B cell (primary cell): ENCODE measurements at regions not wholly inside any gene's neighbourhood (a gene's known extent, or its start where the extent isn't known, plus 50 kb on each side); places are given as distances from the start of the nearest gene placed in this dataset.
"Not testable (repeated sequence)": the region's sequence is repeated elsewhere in the genome, so short reads cannot be mapped to it uniquely, and the experiment has no call there.

Experiments
- ATAC-seq: fragments of 200-7000 bp; cut with Tn5 transposase; one replicate; pipeline ENCODE4 v1.10.0; 2021; ENCODE audit warnings: low read depth, mild to moderate bottlenecking, moderate number of reproducible peaks, moderate library complexity
- CTCF ChIA-PET: fragments of 350-600 bp; sonication (Branson Sonifier 250); formaldehyde crosslinking; loops from one replicate; lab custom pipeline; 2021; ENCODE audit warnings: antibody characterized with exemption, inconsistent platforms; lab: Charles Lee
- POLR2A ChIA-PET: fragments of 350-600 bp; sonication (Branson Sonifier 250); formaldehyde crosslinking; loops from one replicate; lab custom pipeline; 2021; ENCODE audit warnings: antibody characterized with exemption; lab: Charles Lee
- DNase-seq: peaks from one replicate; pipeline ENCODE4 v3.0.0; 2013
- H2AFZ ChIP-seq: 2 replicates; pipeline ENCODE4 v1.6.1; 2012; ENCODE audit warnings: mild to moderate bottlenecking, low read depth, low read length; ENCODE audit not compliant: insufficient read depth, poor library complexity, severe bottlenecking
- H3K27ac ChIP-seq, 2 donors: 1 replicate in 1 of 2; 2 replicates in 1 of 2; pipeline ENCODE4 v1.5.1; 2012 to 2013; ENCODE audit warnings: low read length in 2 of 2, mild to moderate bottlenecking in 2 of 2, moderate library complexity in 1 of 2
- H3K27me3 ChIP-seq, 4 experiments: fragments of 200-600 bp in 1 of 4; sonication (generic) in 1 of 4; replicated peaks in 1 of 4; 1 replicate in 2 of 4; 2 replicates in 2 of 4; pipeline versions ENCODE4 v1.6.1 to v1.7.0; 2013 to 2016; ENCODE audit warnings: low read length in 3 of 4, mild to moderate bottlenecking in 2 of 4, mixed read lengths in 1 of 4, moderate library complexity in 1 of 4; ENCODE audit not compliant: insufficient read depth in 4 of 4, control insufficient read depth in 3 of 4; ENCODE audit errors: control extremely low read depth in 1 of 4
- H3K36me3 ChIP-seq, 2 experiments: replicated peaks in 1 of 2; 1 replicate in 1 of 2; 2 replicates in 1 of 2; pipeline versions ENCODE4 v1.6.1 to v1.7.1; 2013; ENCODE audit warnings: low read length in 1 of 2; ENCODE audit not compliant: insufficient read depth in 2 of 2, control insufficient read depth in 1 of 2; ENCODE audit errors: control extremely low read depth in 1 of 2, extremely low read depth in 1 of 2
- H3K4me1 ChIP-seq, 2 donors: fragments of 200-600 bp in 1 of 2; sonication (generic) in 1 of 2; 1 replicate in 1 of 2; 2 replicates in 1 of 2; pipeline versions ENCODE4 v1.5.1 to v1.6.1; 2013 to 2017; ENCODE audit warnings: low read length in 2 of 2; ENCODE audit not compliant: control insufficient read depth in 2 of 2, insufficient read depth in 2 of 2
- H3K4me2 ChIP-seq: replicated peaks from 2 replicates; pipeline ENCODE3; 2012; ENCODE audit warnings: mild to moderate bottlenecking, low read depth, low read length; ENCODE audit not compliant: poor library complexity, severe bottlenecking
- H3K4me3 ChIP-seq, 5 experiments: fragments of 200-600 bp in 1 of 5; sonication (generic) in 1 of 5; 1 replicate in 3 of 5; 2 replicates in 2 of 5; pipeline versions ENCODE4 v1.5.1 to v1.7.0; 2011 to 2016; ENCODE audit warnings: low read length in 4 of 5, mild to moderate bottlenecking in 4 of 5, low read depth in 2 of 5, control low read depth in 1 of 5, moderate library complexity in 1 of 5; ENCODE audit not compliant: insufficient read depth in 1 of 5; ENCODE audit errors: control extremely low read depth in 1 of 5, extremely low read depth in 1 of 5
- H3K79me2 ChIP-seq: fragments of 200-600 bp; sonication (generic); one replicate; pipeline ENCODE4 v1.6.0; 2016; ENCODE audit warnings: low read length; ENCODE audit not compliant: control insufficient read depth, insufficient read depth
- H3K9ac ChIP-seq: fragments of 200-600 bp; sonication (generic); 2 replicates; pipeline ENCODE4 v1.6.1; 2017; ENCODE audit warnings: mild to moderate bottlenecking, low read length, moderate library complexity
- H3K9me3 ChIP-seq, 3 donors: one replicate each; pipeline versions ENCODE4 v1.6.1 to v1.7.1; 2013; ENCODE audit warnings: low read length in 2 of 3; ENCODE audit not compliant: control insufficient read depth in 2 of 3, insufficient read depth in 1 of 3; ENCODE audit errors: control extremely low read depth in 1 of 3
- H4K20me1 ChIP-seq: 2 replicates; pipeline ENCODE4 v1.6.0; 2012; ENCODE audit warnings: mild to moderate bottlenecking, low read length; ENCODE audit not compliant: insufficient read depth, control insufficient read depth, poor library complexity, severe bottlenecking
- H3K27ac Mint-ChIP-seq: one replicate; pipeline ENCODE4 v1.8.0; 2021; ENCODE audit warnings: mixed read lengths
- H3K27me3 Mint-ChIP-seq: one replicate; pipeline ENCODE4 v1.8.0; 2021; ENCODE audit warnings: mixed read lengths
- H3K4me1 Mint-ChIP-seq: one replicate; pipeline ENCODE4 v1.8.0; 2021; ENCODE audit warnings: mixed read lengths
- H3K4me3 Mint-ChIP-seq: one replicate; pipeline ENCODE4 v1.8.0; 2021; ENCODE audit warnings: mixed read lengths
- H3K9me3 Mint-ChIP-seq: one replicate; pipeline ENCODE4 v1.8.0; 2022; ENCODE audit warnings: mixed read lengths; ENCODE audit not compliant: insufficient read depth
- EZH2 ChIP-seq: IDR thresholded peaks from 2 replicates; pipeline ENCODE4 v1.6.1; 2012; ENCODE audit warnings: borderline replicate concordance, low read depth, mild to moderate bottlenecking, moderate library complexity, low read length; ENCODE audit not compliant: insufficient read depth, poor library complexity, severe bottlenecking
- WGBS: methylation state at CpG from one replicate; pipeline ENCODE4 v1.1.5; 2013; ENCODE audit warnings: missing lambda C conversion rate; ENCODE audit not compliant: insufficient coverage; 5-methylcytosine and 5-hydroxymethylcytosine counted together
- intact Hi-C: fragments of 100-400 bp; cut with micrococcal nuclease; formaldehyde crosslinking; loops from one replicate; pipeline ENCODE4 v1.10.0; 2022
- TF ChIP-seq, protein P1 (sequence below): fragments of 200-600 bp; IDR thresholded peaks from one replicate; pipeline ENCODE4 v1.8.0; 2022; ENCODE audit warnings: antibody characterized with exemption, mild to moderate bottlenecking

DNA sequence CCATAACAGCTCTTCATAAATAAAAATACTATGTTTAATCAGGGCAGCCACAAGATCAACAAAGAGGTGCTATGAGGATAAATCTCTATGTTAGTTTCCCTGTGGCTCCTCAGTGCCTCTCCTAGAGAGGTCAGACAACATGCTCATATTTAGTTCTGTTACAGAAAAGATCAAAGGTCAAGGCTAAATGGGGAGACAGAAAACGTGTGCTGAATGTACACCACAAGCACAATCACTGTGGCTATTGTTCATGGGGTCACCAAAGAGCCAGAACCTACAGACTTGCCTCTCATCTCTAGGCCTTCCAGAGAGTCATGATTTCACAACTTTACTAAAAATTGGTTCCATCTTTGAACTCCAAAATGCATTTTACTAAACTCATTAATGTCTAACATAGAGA lies 409.8 kb downstream of the HACE1 start:
- Mint-ChIP-seq H3K4me1 (no peaks in the 10 kb centered on the region), H3K9me3 (no peaks in the 10 kb centered on the region), H3K27ac (no peak overlapping the region), H3K27me3 (no peaks in the 10 kb centered on the region), H3K4me3 (no peak overlapping the region)
- no peak for TF ChIP-seq EZH2
- TF ChIP-seq, protein P1, sequence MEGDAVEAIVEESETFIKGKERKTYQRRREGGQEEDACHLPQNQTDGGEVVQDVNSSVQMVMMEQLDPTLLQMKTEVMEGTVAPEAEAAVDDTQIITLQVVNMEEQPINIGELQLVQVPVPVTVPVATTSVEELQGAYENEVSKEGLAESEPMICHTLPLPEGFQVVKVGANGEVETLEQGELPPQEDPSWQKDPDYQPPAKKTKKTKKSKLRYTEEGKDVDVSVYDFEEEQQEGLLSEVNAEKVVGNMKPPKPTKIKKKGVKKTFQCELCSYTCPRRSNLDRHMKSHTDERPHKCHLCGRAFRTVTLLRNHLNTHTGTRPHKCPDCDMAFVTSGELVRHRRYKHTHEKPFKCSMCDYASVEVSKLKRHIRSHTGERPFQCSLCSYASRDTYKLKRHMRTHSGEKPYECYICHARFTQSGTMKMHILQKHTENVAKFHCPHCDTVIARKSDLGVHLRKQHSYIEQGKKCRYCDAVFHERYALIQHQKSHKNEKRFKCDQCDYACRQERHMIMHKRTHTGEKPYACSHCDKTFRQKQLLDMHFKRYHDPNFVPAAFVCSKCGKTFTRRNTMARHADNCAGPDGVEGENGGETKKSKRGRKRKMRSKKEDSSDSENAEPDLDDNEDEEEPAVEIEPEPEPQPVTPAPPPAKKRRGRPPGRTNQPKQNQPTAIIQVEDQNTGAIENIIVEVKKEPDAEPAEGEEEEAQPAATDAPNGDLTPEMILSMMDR: no peak
- DNase-seq (no peak), ATAC-seq (no peak)
- 50% methylated on average over 1 of the region's 1 CpG for WGBS
- H3K9me3 ChIP-seq: peaks cover 0 to 10% (median 0%) of the 10 kb centered on the region in 3 donors
- ChIA-PET POLR2A (no interaction called here), CTCF (no interaction called here)
- no peak overlapping the region for H3K4me3 ChIP-seq
- H2AFZ ChIP-seq: no peak overlapping the region
- intact Hi-C loops: no loop called here
- no peak overlapping the region for H3K27ac ChIP-seq
- no peak overlapping the region for H3K9ac ChIP-seq
- no peaks in the 10 kb centered on the region for H3K27me3 ChIP-seq
- H3K4me2 ChIP-seq: no peak overlapping the region
- no peaks in the 10 kb centered on the region for H3K36me3 ChIP-seq
- no peaks in the 10 kb centered on the region for H3K4me1 ChIP-seq
- H4K20me1 ChIP-seq: no peaks in the 10 kb centered on the region
- H3K79me2 ChIP-seq: no peaks in the 10 kb centered on the region

DNA sequence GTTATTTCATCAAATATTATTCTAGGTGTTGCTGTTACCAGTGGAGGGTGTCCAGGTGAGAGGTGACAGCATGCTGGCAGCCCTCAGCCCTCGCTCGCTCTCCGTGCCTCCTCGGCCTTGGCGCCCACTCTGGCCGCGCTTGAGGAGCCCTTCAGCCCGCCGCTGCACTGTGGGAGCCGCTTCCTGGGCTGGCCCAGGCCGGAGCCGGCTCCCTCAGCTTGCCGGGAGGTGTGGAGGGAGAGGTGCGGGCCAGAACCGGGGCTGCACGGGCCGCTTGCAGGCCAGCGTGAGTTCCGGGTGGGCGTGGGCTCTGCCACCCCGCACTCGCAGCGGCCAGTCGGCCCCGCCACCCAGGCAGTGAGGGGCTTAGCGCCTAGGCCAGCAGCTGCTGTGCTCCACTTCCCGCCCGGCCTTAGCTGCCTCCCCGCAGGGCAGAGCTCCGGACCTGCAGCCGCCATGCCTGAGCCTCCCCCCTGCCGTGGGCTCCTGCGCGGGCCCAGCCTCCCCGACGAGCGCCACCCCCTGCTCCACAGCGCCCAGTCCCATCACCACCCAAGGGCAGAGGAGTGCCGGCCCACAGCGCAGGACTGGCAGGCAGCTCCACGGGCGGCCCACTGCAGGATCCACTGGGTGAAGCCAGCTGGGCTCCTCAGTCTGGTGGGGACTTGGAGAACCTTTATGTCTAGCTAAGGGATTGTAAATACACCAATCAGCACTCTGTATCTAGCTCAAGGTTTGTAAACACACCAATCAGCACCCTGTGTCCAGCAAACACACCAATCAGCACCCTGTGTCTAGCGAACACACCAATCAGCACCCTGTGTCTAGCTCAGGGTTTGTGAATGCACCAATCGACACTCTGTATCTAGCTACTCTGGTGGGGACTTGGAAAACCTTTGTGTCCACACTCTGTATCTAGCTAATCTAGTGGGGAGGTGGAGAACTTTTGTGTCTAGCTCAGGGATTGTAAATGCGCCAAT lies 413.3 kb downstream of the HACE1 start:
- H3K9me3 Mint-ChIP-seq, H3K4me3 Mint-ChIP-seq, H3K4me2 ChIP-seq, DNase-seq, ATAC-seq, H3K9ac ChIP-seq, H3K4me1 Mint-ChIP-seq, H3K27me3 Mint-ChIP-seq, H3K79me2 ChIP-seq, H2AFZ ChIP-seq, POLR2A ChIA-PET, H3K27ac Mint-ChIP-seq, H3K27ac ChIP-seq, H3K4me1 ChIP-seq, H3K36me3 ChIP-seq, CTCF ChIA-PET, H4K20me1 ChIP-seq, intact Hi-C loops, H3K4me3 ChIP-seq, H3K27me3 ChIP-seq: not testable (repeated sequence)
- peaks cover 0 to 10% (median 0%) of the 10 kb centered on the region in 3 donors for H3K9me3 ChIP-seq
- WGBS: 94% methylated on average over 34 of the region's 45 CpGs
